ENCODE measurements at regions not wholly inside any gene's neighbourhood (a gene's known extent, or its start where the extent isn't known, plus 50 kb on each side); places are given as distances from the start of the nearest gene placed in this dataset.

- no peaks in the 10 kb centered on the region for H4K20me1 ChIP-seq (ENCODE audit: control insufficient read depth, insufficient read depth, insufficient read length)
- H3T11ph ChIP-seq (ENCODE audit: low read length): no peak overlapping the region
- no peak overlapping the region for H3K27ac ChIP-seq (ENCODE audit: insufficient read length, low read depth, low read length)
- no peak overlapping the region for H4K5ac ChIP-seq (ENCODE audit: insufficient read length, low read depth, low read length)
- H3K79me1 ChIP-seq (ENCODE audit: insufficient read depth, low read depth, low read length, poor library complexity, severe bottlenecking): no peaks in the 10 kb centered on the region
- TF ChIP-seq, protein P1, sequence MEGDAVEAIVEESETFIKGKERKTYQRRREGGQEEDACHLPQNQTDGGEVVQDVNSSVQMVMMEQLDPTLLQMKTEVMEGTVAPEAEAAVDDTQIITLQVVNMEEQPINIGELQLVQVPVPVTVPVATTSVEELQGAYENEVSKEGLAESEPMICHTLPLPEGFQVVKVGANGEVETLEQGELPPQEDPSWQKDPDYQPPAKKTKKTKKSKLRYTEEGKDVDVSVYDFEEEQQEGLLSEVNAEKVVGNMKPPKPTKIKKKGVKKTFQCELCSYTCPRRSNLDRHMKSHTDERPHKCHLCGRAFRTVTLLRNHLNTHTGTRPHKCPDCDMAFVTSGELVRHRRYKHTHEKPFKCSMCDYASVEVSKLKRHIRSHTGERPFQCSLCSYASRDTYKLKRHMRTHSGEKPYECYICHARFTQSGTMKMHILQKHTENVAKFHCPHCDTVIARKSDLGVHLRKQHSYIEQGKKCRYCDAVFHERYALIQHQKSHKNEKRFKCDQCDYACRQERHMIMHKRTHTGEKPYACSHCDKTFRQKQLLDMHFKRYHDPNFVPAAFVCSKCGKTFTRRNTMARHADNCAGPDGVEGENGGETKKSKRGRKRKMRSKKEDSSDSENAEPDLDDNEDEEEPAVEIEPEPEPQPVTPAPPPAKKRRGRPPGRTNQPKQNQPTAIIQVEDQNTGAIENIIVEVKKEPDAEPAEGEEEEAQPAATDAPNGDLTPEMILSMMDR (conservative IDR thresholded peaks at IDR 0.05): no peak
- Mint-ChIP-seq H3K9me3 (no peaks in the 10 kb centered on the region; a peak in 2 of 5 replicates), H3K4me1 (no peaks in the 10 kb centered on the region), H3K36me3 (ENCODE audit: insufficient read depth in 1 of 3, low read depth in 3 of 3) (no peaks in the 10 kb centered on the region), H3K4me3 (no peak overlapping the region), H3K27me3 (ENCODE audit: low read depth) (no peaks in the 10 kb centered on the region), H3K27ac (no peak overlapping the region)
- no peak overlapping the region for H2BK20ac ChIP-seq (ENCODE audit: low read depth, low read length, poor library complexity, severe bottlenecking)
- no peak overlapping the region for H2BK5ac ChIP-seq (ENCODE audit: insufficient read length, low read length)
- no peak overlapping the region for H3K4ac ChIP-seq (ENCODE audit: low read depth, low read length)
- no peak overlapping the region for H2BK15ac ChIP-seq (ENCODE audit: low read depth, low read length)
- H3K9me3 ChIP-seq (ENCODE audit: control insufficient read depth, low read depth, low read length): no peaks in the 10 kb centered on the region
- H3K27me3 ChIP-seq (ENCODE audit: insufficient read depth, low read length): no peaks in the 10 kb centered on the region
- H3K4me1 ChIP-seq (ENCODE audit: insufficient read depth, low read length): no peaks in the 10 kb centered on the region
- H4K8ac ChIP-seq (replicated peaks; ENCODE audit: insufficient read length, low read depth, low read length): no peak overlapping the region
- H3K14ac ChIP-seq (ENCODE audit: insufficient read depth, low read length): no peak overlapping the region
- H3K23me2 ChIP-seq (ENCODE audit: insufficient read length, low read depth, low read length, poor library complexity, severe bottlenecking): no peaks in the 10 kb centered on the region
- H3K18ac ChIP-seq (ENCODE audit: insufficient read length, low read depth, low read length): no peak overlapping the region
- no peak overlapping the region for H2BK120ac ChIP-seq (ENCODE audit: low read depth, low read length, poor library complexity, severe bottlenecking)
- no peaks in the 10 kb centered on the region for H3K79me2 ChIP-seq (ENCODE audit: insufficient read depth, low read length)
- no peak overlapping the region for H2AK5ac ChIP-seq (ENCODE audit: insufficient read length, low read length)
- no peak overlapping the region for H3K23ac ChIP-seq (ENCODE audit: insufficient read length, low read depth, low read length)
- DNase-seq: no peak
- H2AFZ ChIP-seq (ENCODE audit: low read length): no peak overlapping the region
- H3K9ac ChIP-seq (ENCODE audit: extremely low read depth, insufficient read length, low read length): no peak overlapping the region
- no peak overlapping the region for H2BK12ac ChIP-seq (ENCODE audit: insufficient read length, low read depth, low read length)
- no peak overlapping the region for H4K91ac ChIP-seq (ENCODE audit: insufficient read length, low read depth, low read length)
- no peak overlapping the region for H3K4me2 ChIP-seq (ENCODE audit: insufficient read depth, insufficient read length, low read length)
- H3K56ac ChIP-seq (ENCODE audit: insufficient read length, low read depth, low read length): no peak overlapping the region
Observed at GRCh38 chr17:10899281-10899680, 61.4 kb upstream of the PIRT start.
